Neutrophil (primary cell): ENCODE measurements at regions not wholly inside any gene's neighbourhood (a gene's known extent, or its start where the extent isn't known, plus 50 kb on each side); places are given as distances from the start of the nearest gene placed in this dataset.

Experiments
- H3K27ac ChIP-seq: fragments of 200-600 bp; sonication (generic); 2 replicates; pipeline ENCODE4 v1.5.1; 2016; ENCODE audit warnings: mild to moderate bottlenecking, moderate library complexity
- H3K27me3 ChIP-seq: fragments of 200-600 bp; sonication (generic); 2 replicates; pipeline ENCODE4 v1.6.0; 2016; ENCODE audit warnings: mild to moderate bottlenecking
- H3K36me3 ChIP-seq: fragments of 200-600 bp; sonication (generic); 2 replicates; pipeline ENCODE4 v1.5.1; 2017
- H3K4me1 ChIP-seq, 2 experiments: fragments of 200-600 bp in 1 of 2; sonication (generic) in 1 of 2; 1 replicate in 1 of 2; 2 replicates in 1 of 2; pipeline versions ENCODE4 v1.5.1 to v1.6.1; 2013 to 2016; ENCODE audit warnings: low read depth in 1 of 2, low read length in 1 of 2, mild to moderate bottlenecking in 1 of 2, moderate library complexity in 1 of 2; ENCODE audit not compliant: control insufficient read depth in 1 of 2, insufficient read depth in 1 of 2
- H3K4me3 ChIP-seq, 2 experiments: fragments of 200-600 bp in 1 of 2; sonication (generic) in 1 of 2; 1 replicate in 1 of 2; 2 replicates in 1 of 2; pipeline ENCODE4 v1.5.1; 2013 to 2016; ENCODE audit warnings: low read depth in 1 of 2, low read length in 1 of 2, mild to moderate bottlenecking in 1 of 2, moderate library complexity in 1 of 2
- H3K9me3 ChIP-seq: fragments of 200-600 bp; sonication (generic); 2 replicates; pipeline ENCODE4 v1.5.1; 2016
- TF ChIP-seq, protein P1 (sequence below): fragments of 200-600 bp; sonication (generic); IDR thresholded peaks from 2 replicates; pipeline ENCODE4 v1.5.1; 2016; ENCODE audit warnings: antibody characterized with exemption

DNA sequence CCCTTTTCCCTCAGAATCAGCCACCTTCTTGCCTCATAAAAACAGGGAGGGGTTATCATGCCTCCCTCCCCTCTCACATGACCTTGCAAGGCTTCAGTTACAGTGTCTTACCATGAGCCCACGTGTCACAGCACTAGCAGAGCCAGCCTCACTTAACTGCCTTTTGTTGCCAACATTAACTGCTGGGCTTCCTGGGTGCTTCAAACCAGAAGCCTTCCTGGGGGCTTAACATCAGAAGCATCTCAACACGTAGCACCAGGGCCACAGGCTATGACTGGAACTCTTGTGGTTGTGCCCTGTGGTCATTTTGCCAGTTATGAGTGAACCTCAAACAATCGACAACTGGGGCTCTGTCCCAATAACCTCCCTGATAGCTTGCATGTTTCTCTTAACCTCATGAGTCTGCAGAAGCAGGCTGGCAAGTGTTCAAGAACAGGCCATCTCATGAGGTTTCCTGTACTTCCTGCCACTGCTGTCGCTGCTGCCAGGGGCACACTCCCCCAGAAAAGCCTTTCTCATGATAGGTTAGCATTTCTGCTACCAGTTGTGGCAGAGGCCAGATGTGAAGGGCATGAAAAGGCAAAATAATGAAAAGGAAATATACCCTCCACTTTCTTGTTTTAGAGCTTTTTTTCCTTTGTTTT is 132.2 kb downstream of the GLUL start:
- no peaks in the 10 kb centered on the region for H3K36me3 ChIP-seq
- H3K27me3 ChIP-seq, result no peaks in the 10 kb centered on the region
- peak overlapping the region in 1 of 2 experiments; percentile 10 for H3K4me3 ChIP-seq
- TF ChIP-seq, protein P1, sequence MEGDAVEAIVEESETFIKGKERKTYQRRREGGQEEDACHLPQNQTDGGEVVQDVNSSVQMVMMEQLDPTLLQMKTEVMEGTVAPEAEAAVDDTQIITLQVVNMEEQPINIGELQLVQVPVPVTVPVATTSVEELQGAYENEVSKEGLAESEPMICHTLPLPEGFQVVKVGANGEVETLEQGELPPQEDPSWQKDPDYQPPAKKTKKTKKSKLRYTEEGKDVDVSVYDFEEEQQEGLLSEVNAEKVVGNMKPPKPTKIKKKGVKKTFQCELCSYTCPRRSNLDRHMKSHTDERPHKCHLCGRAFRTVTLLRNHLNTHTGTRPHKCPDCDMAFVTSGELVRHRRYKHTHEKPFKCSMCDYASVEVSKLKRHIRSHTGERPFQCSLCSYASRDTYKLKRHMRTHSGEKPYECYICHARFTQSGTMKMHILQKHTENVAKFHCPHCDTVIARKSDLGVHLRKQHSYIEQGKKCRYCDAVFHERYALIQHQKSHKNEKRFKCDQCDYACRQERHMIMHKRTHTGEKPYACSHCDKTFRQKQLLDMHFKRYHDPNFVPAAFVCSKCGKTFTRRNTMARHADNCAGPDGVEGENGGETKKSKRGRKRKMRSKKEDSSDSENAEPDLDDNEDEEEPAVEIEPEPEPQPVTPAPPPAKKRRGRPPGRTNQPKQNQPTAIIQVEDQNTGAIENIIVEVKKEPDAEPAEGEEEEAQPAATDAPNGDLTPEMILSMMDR, result no peak
- peaks cover 26 to 30% of the 10 kb centered on the region in 2 experiments for H3K4me1 ChIP-seq
- peak overlapping the region; percentile 85 for H3K27ac ChIP-seq
- no peaks in the 10 kb centered on the region for H3K9me3 ChIP-seq

DNA sequence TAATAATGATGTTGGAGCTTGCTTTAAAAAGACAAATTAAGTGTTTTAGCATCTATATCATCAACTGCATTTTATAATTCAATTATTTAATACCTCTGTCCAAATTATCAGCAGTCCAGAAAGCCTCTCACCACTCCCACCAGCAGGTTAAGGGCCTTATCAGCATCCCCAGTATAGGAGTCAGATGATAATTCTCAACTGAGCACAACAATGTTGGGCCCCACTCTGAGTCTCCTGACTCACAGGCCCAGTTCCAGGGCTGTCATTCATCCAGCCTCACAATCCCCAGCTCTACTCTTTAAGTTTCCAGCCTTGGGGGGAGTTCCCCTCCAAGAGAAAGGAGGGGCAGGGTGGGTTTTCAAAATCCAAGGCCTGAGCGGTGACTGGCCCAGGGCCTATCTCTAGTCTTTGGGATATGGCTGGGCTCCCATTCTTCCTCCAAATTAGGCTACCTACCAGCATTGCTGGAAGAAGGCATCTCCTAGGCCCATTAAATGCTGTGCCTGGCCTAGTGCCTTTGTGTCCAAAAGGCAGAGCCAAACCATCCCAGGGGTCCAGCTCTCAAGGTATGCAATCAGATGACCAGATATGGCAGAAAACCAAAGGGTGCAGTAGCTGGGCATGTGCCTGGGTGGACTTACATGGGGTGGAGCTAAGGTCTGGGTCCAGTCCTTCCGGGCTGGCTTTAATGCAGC is 134.1 kb downstream of the GLUL start:
- H3K4me1 ChIP-seq, result peaks cover 26 to 29% of the 10 kb centered on the region in 2 experiments
- H3K4me3 ChIP-seq, result no peak overlapping the region
- H3K9me3 ChIP-seq, result no peaks in the 10 kb centered on the region
- TF ChIP-seq, protein P1, result no peak
- H3K27ac ChIP-seq, result peak overlapping the region; percentile 85
- H3K27me3 ChIP-seq, result no peaks in the 10 kb centered on the region
- H3K36me3 ChIP-seq, result no peaks in the 10 kb centered on the region

DNA sequence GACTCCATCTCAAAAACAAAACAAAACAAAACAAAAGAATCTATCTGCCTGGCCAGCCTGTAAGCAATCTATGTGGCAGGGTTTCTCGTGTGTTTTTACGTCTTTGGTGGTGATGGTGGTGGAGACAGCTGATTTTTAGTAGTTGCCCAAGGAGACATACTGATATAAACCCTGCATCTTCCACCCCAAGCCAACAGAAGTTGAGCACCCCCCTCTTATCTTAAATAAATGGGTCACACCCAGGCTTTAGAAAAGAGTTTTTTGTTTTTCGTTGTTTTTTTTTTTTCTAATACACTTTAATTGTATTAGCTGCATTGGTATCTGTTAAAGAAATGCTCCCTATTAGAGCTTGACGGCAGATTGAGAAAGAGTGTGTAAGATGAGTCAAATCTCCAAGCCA is 134.7 kb downstream of the GLUL start:
- H3K27ac ChIP-seq, result peak overlapping the region; percentile 85
- H3K36me3 ChIP-seq, result no peaks in the 10 kb centered on the region
- no peaks in the 10 kb centered on the region for H3K9me3 ChIP-seq
- peaks cover 25 to 26% of the 10 kb centered on the region in 2 experiments for H3K4me1 ChIP-seq
- no peak overlapping the region for H3K4me3 ChIP-seq
- H3K27me3 ChIP-seq, result no peaks in the 10 kb centered on the region
- TF ChIP-seq, protein P1, result no peak

DNA sequence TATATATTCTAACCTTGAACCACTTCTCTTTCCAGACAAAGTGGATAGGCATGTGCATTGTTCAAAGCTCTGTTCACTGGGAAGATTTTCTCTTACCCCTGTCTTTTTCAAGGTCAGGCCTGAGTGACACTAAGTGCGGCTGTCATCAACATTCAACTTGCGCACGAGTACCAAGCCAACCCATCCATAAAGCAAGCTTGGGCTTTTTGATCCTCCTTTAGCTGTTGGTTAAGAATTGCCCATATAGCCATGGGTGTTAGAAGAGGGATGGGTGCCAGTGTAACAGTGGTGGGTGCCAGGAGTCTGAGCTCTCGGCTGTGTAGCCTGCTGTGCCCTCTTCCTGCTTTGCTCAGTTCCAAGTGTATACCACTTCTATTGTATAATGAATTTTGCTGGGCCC is 136.1 kb downstream of the GLUL start:
- Histone ChIP-seq H3K36me3 (no peaks in the 10 kb centered on the region), H3K4me3 (no peak overlapping the region), H3K27ac (no peak overlapping the region), H3K4me1 (peaks cover 25 to 26% of the 10 kb centered on the region in 2 experiments), H3K9me3 (no peaks in the 10 kb centered on the region), H3K27me3 (no peaks in the 10 kb centered on the region)
- TF ChIP-seq, protein P1, result no peak

DNA sequence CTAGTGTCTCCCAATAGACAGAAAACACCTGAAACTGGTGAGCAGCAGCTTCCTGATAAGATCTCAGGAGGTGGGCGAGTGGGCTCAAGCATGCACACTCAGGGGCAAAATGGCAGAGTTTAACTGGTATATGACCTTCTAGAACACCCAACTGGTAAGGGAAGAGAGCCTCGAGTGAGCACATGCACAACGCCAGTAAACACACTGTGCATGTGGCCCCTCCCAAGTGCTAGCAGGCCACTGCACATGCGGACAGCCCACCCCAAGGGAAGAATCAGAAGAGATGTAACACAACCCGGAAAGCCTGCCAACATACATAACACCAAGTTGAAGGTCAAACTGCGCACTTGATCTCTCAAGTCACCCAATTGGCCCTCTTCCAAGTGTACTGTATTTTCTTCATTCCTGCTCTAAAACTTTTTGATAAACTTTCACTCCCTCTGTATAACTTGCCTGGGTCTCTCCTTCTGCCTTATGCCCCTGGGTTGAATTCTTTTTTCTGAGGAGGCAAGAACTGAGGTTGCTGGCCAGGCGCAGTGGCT is 138.2 kb downstream of the GLUL start:
- TF ChIP-seq, protein P1, result no peak
- peaks cover 7% of the 10 kb centered on the region in 2 experiments for H3K4me1 ChIP-seq
- H3K36me3 ChIP-seq, result no peaks in the 10 kb centered on the region

More for the DNA sequence above, 138.2 kb downstream of the GLUL start:
- Histone ChIP-seq H3K27ac (no peak overlapping the region), H3K9me3 (no peaks in the 10 kb centered on the region), H3K27me3 (no peaks in the 10 kb centered on the region), H3K4me3 (no peak overlapping the region)
